Renal cortical epithelial cell (primary cell): ENCODE measurements at regions not wholly inside any gene's neighbourhood (a gene's known extent, or its start where the extent isn't known, plus 50 kb on each side); places are given as distances from the start of the nearest gene placed in this dataset.

Experiments used
- DNase-seq: peaks from one replicate; pipeline ENCODE4 v3.0.0-alpha.2; 2011; ENCODE audit warnings: low read depth

GRCh38 chr14:51513281-51513680, 138.4 kb upstream of the FRMD6 start:
- DNase-seq: no peak

GRCh38 chr14:51513933-51514332, 137.8 kb upstream of the FRMD6 start:
- no peak for DNase-seq

DNA sequence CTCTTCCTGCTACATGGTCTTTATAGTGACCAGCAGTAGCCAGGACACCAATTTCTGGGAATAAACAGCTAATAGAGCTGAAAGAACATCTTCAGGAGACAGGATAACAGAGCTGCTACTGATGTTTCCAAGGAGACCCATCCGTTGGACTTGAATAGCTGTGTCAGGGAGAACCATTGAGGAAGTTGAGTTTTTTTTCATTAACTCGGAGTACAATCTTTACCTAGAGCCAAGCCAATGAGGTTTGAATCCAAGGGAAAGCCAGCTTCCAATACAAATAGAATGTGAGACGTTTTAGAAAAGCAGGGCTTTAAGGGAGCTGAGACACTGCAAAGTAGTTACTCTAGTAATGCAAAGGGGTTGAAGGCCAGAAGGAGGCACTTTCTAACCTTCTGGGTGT, 136.1 kb upstream of the FRMD6 start:
- no peak for DNase-seq

GRCh38 chr14:51516706-51517395, 134.9 kb upstream of the FRMD6 start:
- DNase-seq: no peak

DNA sequence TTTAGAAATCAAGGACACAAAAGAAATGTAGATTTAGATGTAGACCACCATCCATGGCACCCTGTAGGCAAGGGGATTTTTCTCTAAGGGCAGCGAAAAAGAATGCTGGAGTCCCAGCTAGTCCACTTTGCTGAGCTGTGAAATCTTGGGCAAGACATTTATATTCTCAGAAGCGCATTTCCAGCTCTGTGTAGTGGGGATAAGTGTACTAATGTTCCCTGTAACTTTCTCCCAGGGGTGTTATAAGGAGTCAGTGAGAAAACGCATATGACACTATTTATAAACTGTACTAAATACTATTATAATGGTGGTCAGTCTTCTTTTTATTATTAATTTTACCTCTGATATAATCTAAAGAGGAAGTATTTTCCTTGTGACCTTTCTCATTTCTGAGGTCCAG, 133.4 kb upstream of the FRMD6 start:
- no peak for DNase-seq

- DNase-seq: no peak
These were observed 133.0 kb upstream of the FRMD6 start for GRCh38 chr14:51518711-51519110.

- DNase-seq: no peak
These were observed 131.6 kb upstream of the FRMD6 start for GRCh38 chr14:51520087-51520486.

DNA sequence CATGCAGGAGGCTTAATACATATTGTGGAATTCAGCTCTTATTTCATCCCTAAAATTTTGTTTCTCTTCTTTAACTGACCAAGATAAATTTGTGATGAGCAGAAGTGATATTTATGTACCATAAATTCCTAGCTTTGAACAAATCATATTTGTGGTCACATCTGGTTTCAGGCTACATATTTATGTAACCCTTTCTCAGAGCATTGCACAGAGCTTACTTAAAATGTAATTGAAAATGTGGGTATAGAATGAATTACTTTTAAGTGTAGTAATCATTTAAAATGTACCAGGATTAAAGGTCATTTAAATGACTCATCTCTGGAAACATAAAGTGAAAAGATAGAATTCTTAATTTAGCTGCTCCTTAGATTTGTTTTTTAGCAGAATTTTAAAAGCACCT, 129.9 kb upstream of the FRMD6 start:
- no peak for DNase-seq

DNA sequence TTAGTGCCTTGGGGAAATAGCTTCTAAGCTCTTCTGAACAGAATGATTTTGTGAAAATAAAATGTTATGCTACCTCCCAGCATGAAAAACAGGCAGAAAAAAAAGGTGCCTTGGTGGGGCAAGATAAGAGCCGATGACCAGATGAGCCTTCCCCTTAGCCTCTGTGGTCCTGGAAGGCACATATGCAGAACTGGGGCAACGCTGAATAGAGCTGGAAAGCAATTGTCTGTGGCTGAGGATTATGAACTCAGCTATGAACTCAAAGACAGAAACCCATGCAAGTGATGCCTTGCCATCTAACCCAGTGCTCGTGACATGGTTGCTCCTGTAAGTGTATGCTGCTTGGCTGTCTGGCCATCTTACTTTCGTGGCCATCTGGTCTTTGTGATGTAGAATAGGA, 128.5 kb upstream of the FRMD6 start:
- DNase-seq: no peak

- no peak for DNase-seq
These were observed 126.0 kb upstream of the FRMD6 start for GRCh38 chr14:51525739-51526138.

GRCh38 chr14:51527073-51527472, 124.6 kb upstream of the FRMD6 start:
- peak; percentile 72 for DNase-seq

DNA sequence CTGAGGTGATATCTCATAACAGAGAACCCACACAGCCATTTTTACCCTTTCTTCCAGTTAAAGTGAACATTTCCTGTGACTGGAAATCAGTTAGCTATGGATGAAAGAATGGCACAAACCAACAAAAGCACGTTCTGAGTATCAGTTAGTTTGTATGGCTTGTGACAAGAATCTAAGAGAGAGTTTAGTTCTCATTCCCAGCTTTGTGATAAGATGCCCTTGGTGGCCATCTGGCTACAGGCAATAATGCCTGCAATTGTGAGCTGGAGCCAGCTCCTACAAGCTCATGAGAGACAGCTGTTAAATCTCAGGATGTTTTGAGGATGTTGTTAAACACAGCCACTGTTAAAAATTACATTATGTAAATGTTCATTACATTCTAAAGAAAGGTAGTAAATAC, 122.0 kb upstream of the FRMD6 start:
- peak; percentile 72 for DNase-seq

DNA sequence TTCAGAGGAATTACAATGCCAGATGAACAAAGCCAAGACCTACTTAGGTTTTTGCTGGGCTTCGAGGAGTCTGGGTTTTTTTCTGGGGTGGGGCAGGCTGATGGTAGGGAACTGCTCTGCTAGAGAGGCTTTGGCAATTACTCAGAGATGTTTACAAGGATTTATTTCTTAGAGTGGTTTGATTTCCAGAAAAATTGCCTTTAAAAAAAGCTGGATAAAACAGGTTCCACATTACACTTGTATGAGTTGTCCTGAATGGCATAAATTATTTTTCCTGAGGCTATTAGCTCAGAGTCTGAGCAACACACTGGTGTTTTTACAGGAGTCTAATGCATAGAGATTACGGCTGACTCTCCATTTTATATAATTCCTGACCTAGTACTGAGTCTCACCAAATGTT, 118.5 kb upstream of the FRMD6 start:
- peak; percentile 98 for DNase-seq

DNA sequence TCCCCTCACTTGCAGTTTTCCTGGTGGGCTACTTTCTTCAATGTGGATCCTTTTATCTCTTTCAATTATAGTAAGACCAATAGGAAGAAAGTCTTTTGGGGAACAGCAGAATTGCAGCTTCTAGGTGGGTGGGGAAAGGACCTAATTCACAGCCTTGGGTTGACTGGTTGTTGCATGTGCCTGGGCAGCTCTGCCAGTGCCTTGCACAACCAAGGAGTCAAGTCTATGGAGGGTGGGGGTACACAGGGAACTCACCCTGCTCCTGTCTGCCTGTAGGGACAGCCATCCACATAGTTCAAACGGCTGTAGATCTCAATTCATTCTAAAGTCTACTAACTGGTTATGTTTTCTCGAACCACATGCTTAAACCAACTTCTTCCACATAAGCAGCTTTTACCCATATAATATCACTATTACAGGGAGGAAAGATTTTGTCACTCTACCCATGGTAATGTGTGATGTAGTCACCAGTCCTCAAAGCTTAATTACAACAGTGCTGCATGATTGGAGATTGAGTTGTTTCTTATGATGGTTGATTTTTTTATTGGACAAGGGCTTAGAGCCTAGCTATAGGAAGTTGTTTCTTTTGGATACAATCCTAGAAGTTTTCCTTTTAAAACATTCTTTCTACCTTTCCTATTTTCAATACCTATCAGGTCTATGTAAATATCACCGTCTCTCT, 117.7 kb upstream of the FRMD6 start:
- DNase-seq: peak; percentile 44

- peak; percentile 58 for DNase-seq
These were observed 117.1 kb upstream of the FRMD6 start for GRCh38 chr14:51534610-51535011.

DNA sequence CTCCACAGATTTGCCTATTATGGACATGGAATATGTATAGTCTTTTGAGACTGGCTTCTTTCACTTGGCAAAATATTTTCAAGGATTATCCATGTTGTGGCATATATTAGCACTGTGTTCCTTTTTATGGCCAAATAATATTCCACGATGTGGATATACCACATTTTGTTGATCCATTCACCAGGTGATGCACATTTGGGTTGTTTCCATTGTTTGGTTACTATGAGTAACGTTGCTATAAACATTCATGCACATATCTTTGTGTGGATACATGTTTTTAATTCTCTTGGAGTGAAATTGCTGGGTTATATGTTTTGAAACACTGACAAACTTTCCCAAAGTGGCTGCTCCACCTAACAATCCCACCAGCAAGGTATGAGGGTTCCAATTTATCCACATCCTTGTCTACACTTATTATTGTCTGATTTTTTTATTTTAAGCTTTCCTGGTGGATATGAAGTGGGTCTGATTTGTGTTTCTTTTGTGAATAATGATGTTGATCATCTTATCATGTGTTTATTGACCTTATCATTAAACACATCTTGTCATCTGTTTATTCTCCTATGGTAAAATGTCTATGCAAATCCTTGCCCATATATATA, 116.2 kb upstream of the FRMD6 start:
- no peak for DNase-seq

- no peak for DNase-seq
These were observed 112.7 kb upstream of the FRMD6 start for GRCh38 chr14:51538973-51539372.

GRCh38 chr14:51539571-51540037, 112.1 kb upstream of the FRMD6 start:
- DNase-seq: peak; percentile 97

GRCh38 chr14:51540364-51540763, 111.3 kb upstream of the FRMD6 start:
- DNase-seq: no peak

DNA sequence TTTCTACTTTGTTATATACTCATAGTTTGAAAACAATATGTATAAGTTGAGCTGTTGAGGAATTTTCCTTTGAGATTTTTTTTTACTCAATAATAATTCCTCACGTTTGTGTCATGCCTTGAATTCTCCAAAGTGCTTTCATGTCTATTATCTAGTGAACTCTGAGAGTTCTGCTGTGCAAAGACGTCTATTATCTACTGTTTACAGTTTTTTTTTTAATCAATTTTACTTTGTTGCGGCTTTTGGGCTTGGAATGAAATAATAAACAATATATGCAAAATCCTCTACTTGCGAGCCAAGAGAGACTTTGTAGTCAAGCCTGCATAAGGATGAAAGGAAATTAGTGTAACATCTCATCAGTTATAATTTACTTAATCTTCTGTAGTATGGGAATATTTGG, 107.2 kb upstream of the FRMD6 start:
- DNase-seq: no peak

- no peak for DNase-seq
These were observed 106.8 kb upstream of the FRMD6 start for GRCh38 chr14:51544901-51545300.

DNA sequence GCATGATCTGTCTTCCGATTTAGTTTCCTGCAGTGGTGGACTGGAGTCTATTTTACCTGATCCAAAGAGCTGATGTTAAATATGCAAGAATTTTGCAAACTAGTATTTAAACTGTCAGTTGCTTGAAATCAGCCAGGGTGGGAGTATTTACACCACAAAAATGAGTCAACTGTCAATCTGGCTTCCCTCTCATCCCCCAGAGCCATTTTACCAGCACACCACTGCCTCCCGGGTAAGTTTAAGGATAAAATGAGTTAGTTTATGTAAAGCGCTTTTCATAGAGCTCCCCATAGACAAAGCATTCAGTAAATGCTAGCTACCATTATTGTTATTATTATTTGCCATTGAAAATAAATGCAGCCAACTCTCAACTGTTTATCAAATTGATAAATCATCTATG, 106.3 kb upstream of the FRMD6 start:
- no peak for DNase-seq

- DNase-seq: no peak
These were observed 105.6 kb upstream of the FRMD6 start for GRCh38 chr14:51546099-51546498.
